MG63 (cell line): ENCODE measurements at regions not wholly inside any gene's neighbourhood (a gene's known extent, or its start where the extent isn't known, plus 50 kb on each side); places are given as distances from the start of the nearest gene placed in this dataset.

ENCODE experiments used
- DNase-seq: peaks from one replicate; pipeline ENCODE4 v3.0.0-alpha.2; 2020
- H3K27me3 ChIP-seq: fragments of 250-450 bp; sonication (Bioruptor Pico); 2 replicates; pipeline ENCODE4 v1.5.1; 2020; ENCODE audit warnings: mild to moderate bottlenecking, moderate library complexity
- H3K36me3 ChIP-seq: fragments of 250-450 bp; sonication (Bioruptor Pico); 2 replicates; pipeline ENCODE4 v1.5.1; 2020; ENCODE audit warnings: mild to moderate bottlenecking, moderate library complexity
- H3K4me3 ChIP-seq: fragments of 250-450 bp; sonication (Bioruptor Pico); 2 replicates; pipeline ENCODE4 v1.5.1; 2020; ENCODE audit warnings: mild to moderate bottlenecking, moderate library complexity
- H3K9me3 ChIP-seq: fragments of 250-450 bp; sonication (Bioruptor Pico); 2 replicates; pipeline ENCODE4 v1.5.1; 2020; ENCODE audit warnings: mild to moderate bottlenecking, moderate library complexity

GRCh38 chr18:26685438-26686157 is 137.2 kb upstream of the KCTD1 start:
- Histone ChIP-seq H3K27me3 (no peaks in the 10 kb centered on the region), H3K4me3 (no peak overlapping the region), H3K36me3 (no peaks in the 10 kb centered on the region), H3K9me3 (no peaks in the 10 kb centered on the region)
- DNase-seq, result no peak

- H3K9me3 ChIP-seq, result no peaks in the 10 kb centered on the region
- no peaks in the 10 kb centered on the region for H3K27me3 ChIP-seq
- no peak for DNase-seq
- H3K4me3 ChIP-seq, result no peak overlapping the region
- no peaks in the 10 kb centered on the region for H3K36me3 ChIP-seq
These were observed 129.6 kb upstream of the KCTD1 start for GRCh38 chr18:26677957-26678356.

- no peak for DNase-seq
- Histone ChIP-seq H3K4me3 (no peak overlapping the region), H3K36me3 (no peaks in the 10 kb centered on the region)
These were observed 118.7 kb upstream of the KCTD1 start for GRCh38 chr18:26667046-26667445.

GRCh38 chr18:26662996-26663395 is 114.6 kb upstream of the KCTD1 start:
- Histone ChIP-seq H3K36me3 (no peaks in the 10 kb centered on the region), H3K4me3 (no peak overlapping the region), H3K27me3 (peaks cover 38% of the 10 kb centered on the region), H3K9me3 (no peaks in the 10 kb centered on the region)
- no peak for DNase-seq

More at GRCh38 chr18:26667046-26667445, 118.7 kb upstream of the KCTD1 start:
- H3K27me3 ChIP-seq, result peaks cover 11% of the 10 kb centered on the region
- no peaks in the 10 kb centered on the region for H3K9me3 ChIP-seq

GRCh38 chr18:26657631-26658581 is 109.6 kb upstream of the KCTD1 start:
- H3K9me3 ChIP-seq, result no peaks in the 10 kb centered on the region
- H3K4me3 ChIP-seq, result peak overlapping the region; percentile 62
- DNase-seq, result no peak
- no peaks in the 10 kb centered on the region for H3K36me3 ChIP-seq
- peaks cover 40% of the 10 kb centered on the region for H3K27me3 ChIP-seq

GRCh38 chr18:26656944-26657536 is 108.7 kb upstream of the KCTD1 start:
- peaks cover 40% of the 10 kb centered on the region for H3K27me3 ChIP-seq
- no peaks in the 10 kb centered on the region for H3K36me3 ChIP-seq
- no peaks in the 10 kb centered on the region for H3K9me3 ChIP-seq
- H3K4me3 ChIP-seq, result peak overlapping the region; percentile 62
- peak; percentile 65 for DNase-seq

- Histone ChIP-seq H3K36me3 (no peaks in the 10 kb centered on the region), H3K4me3 (peak overlapping the region; percentile 62), H3K27me3 (peaks cover 40% of the 10 kb centered on the region), H3K9me3 (no peaks in the 10 kb centered on the region)
- DNase-seq, result no peak
These were observed 108.1 kb upstream of the KCTD1 start for GRCh38 chr18:26656431-26656943.

GRCh38 chr18:26655525-26656430 is 107.4 kb upstream of the KCTD1 start:
- DNase-seq, result peak; percentile 48
- peak overlapping the region; percentile 51 for H3K4me3 ChIP-seq
- peaks cover 40% of the 10 kb centered on the region for H3K27me3 ChIP-seq
- H3K9me3 ChIP-seq, result no peaks in the 10 kb centered on the region
- H3K36me3 ChIP-seq, result no peaks in the 10 kb centered on the region

GRCh38 chr18:26654616-26655524 is 106.5 kb upstream of the KCTD1 start:
- no peaks in the 10 kb centered on the region for H3K9me3 ChIP-seq
- H3K4me3 ChIP-seq, result no peak overlapping the region
- no peaks in the 10 kb centered on the region for H3K36me3 ChIP-seq
- peaks cover 32% of the 10 kb centered on the region for H3K27me3 ChIP-seq
- DNase-seq, result peak; percentile 3

GRCh38 chr18:26653943-26654615 is 105.7 kb upstream of the KCTD1 start:
- no peak overlapping the region for H3K4me3 ChIP-seq
- DNase-seq, result no peak
- H3K36me3 ChIP-seq, result no peaks in the 10 kb centered on the region
- no peaks in the 10 kb centered on the region for H3K9me3 ChIP-seq
- peaks cover 25% of the 10 kb centered on the region for H3K27me3 ChIP-seq

- no peaks in the 10 kb centered on the region for H3K36me3 ChIP-seq
These were observed 104.1 kb upstream of the KCTD1 start for GRCh38 chr18:26652501-26652900.

GRCh38 chr18:26650310-26651268 is 102.2 kb upstream of the KCTD1 start:
- peaks cover 4% of the 10 kb centered on the region; the same call in 1 of the 2 replicates for H3K27me3 ChIP-seq

More at GRCh38 chr18:26652501-26652900, 104.1 kb upstream of the KCTD1 start:
- H3K27me3 ChIP-seq, result peaks cover 9% of the 10 kb centered on the region
- no peak for DNase-seq
- no peaks in the 10 kb centered on the region for H3K9me3 ChIP-seq
- no peak overlapping the region for H3K4me3 ChIP-seq

GRCh38 chr18:26649193-26649543 is 100.8 kb upstream of the KCTD1 start:
- H3K9me3 ChIP-seq, result no peaks in the 10 kb centered on the region
- H3K36me3 ChIP-seq, result no peaks in the 10 kb centered on the region
- DNase-seq, result no peak
- no peaks in the 10 kb centered on the region for H3K27me3 ChIP-seq
- H3K4me3 ChIP-seq, result no peak overlapping the region

More at GRCh38 chr18:26650310-26651268, 102.2 kb upstream of the KCTD1 start:
- no peak for DNase-seq
- no peak overlapping the region for H3K4me3 ChIP-seq
- H3K36me3 ChIP-seq, result no peaks in the 10 kb centered on the region
- no peaks in the 10 kb centered on the region for H3K9me3 ChIP-seq
